SU-DHL-6 (cell line): ENCODE measurements at regions not wholly inside any gene's neighbourhood (a gene's known extent, or its start where the extent isn't known, plus 50 kb on each side); places are given as distances from the start of the nearest gene placed in this dataset.

Experiments used
- EZH2phosphoT487 ChIP-seq: fragments of 200-600 bp; sonication (generic), shearing (Covaris generic); conservative IDR thresholded peaks from 2 replicates; pipeline ENCODE4 v1.6.1; 2018; ENCODE audit warnings: mild to moderate bottlenecking, antibody characterized with exemption, low read length, moderate library complexity, mixed read lengths
- TF ChIP-seq, protein P1 (sequence below): fragments of 200-600 bp; sonication (generic); IDR thresholded peaks from one replicate; pipeline ENCODE4 v1.5.1; 2017; ENCODE audit warnings: antibody characterized with exemption, mild to moderate bottlenecking, low read length, moderate library complexity; ENCODE audit not compliant: insufficient read depth, poor library complexity, severe bottlenecking

- TF ChIP-seq, protein P1, sequence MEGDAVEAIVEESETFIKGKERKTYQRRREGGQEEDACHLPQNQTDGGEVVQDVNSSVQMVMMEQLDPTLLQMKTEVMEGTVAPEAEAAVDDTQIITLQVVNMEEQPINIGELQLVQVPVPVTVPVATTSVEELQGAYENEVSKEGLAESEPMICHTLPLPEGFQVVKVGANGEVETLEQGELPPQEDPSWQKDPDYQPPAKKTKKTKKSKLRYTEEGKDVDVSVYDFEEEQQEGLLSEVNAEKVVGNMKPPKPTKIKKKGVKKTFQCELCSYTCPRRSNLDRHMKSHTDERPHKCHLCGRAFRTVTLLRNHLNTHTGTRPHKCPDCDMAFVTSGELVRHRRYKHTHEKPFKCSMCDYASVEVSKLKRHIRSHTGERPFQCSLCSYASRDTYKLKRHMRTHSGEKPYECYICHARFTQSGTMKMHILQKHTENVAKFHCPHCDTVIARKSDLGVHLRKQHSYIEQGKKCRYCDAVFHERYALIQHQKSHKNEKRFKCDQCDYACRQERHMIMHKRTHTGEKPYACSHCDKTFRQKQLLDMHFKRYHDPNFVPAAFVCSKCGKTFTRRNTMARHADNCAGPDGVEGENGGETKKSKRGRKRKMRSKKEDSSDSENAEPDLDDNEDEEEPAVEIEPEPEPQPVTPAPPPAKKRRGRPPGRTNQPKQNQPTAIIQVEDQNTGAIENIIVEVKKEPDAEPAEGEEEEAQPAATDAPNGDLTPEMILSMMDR, result no peak
- TF ChIP-seq EZH2phosphoT487, result no peak
Measured at GRCh38 chr1:98032958-98033357, 112.1 kb upstream of the DPYD start.
